Fibroblast of skin of left quadriceps (primary cell): ENCODE measurements at regions not wholly inside any gene's neighbourhood (a gene's known extent, or its start where the extent isn't known, plus 50 kb on each side); places are given as distances from the start of the nearest gene placed in this dataset.
"Not testable (repeated sequence)": the region's sequence is repeated elsewhere in the genome, so short reads cannot be mapped to it uniquely, and the experiment has no call there.

Source experiments
- DNase-seq, 2 experiments: peaks; one replicate each; pipeline ENCODE4 v3.0.0-alpha.2; 2013; ENCODE audit warnings: low read depth in 2 of 2

- peak in 1 of 2 experiments; percentile 47 for DNase-seq
Measured at GRCh38 chr3:101950510-101950909, 101.2 kb downstream of the NFKBIZ start.

GRCh38 chr3:101950985-101951733, 101.8 kb downstream of the NFKBIZ start:
- DNase-seq: no peak

- DNase-seq: no peak
Measured at GRCh38 chr3:101954361-101954760, 105.0 kb downstream of the NFKBIZ start.

- DNase-seq: no peak
Measured at GRCh38 chr3:101954936-101955335, 105.6 kb downstream of the NFKBIZ start.

GRCh38 chr3:101962055-101962454, 112.7 kb downstream of the NFKBIZ start:
- no peak for DNase-seq

- peak in 1 of 2 experiments; percentile 22 for DNase-seq
Measured at GRCh38 chr3:101963902-101964362, 114.6 kb downstream of the NFKBIZ start.

GRCh38 chr3:101964861-101965260, 115.5 kb downstream of the NFKBIZ start:
- DNase-seq: no peak

- no peak for DNase-seq
Measured at GRCh38 chr3:101966226-101966625, 116.9 kb downstream of the NFKBIZ start.

GRCh38 chr3:101970212-101970611, 120.9 kb downstream of the NFKBIZ start:
- DNase-seq: no peak

GRCh38 chr3:101970905-101971304, 121.6 kb downstream of the NFKBIZ start:
- DNase-seq: no peak

- DNase-seq: no peak
Measured at GRCh38 chr3:101972430-101973162, 123.3 kb downstream of the NFKBIZ start.

GRCh38 chr3:101973163-101973505, 123.8 kb downstream of the NFKBIZ start:
- no peak for DNase-seq

GRCh38 chr3:101975415-101975814, 126.1 kb downstream of the NFKBIZ start:
- DNase-seq: not testable (repeated sequence)

- DNase-seq: no peak
Measured at GRCh38 chr3:101976473-101976872, 127.2 kb downstream of the NFKBIZ start.

- no peak for DNase-seq
Measured at GRCh38 chr3:101978348-101978747, 129.0 kb downstream of the NFKBIZ start.

- no peak for DNase-seq
Measured at GRCh38 chr3:101979033-101979432, 129.7 kb downstream of the NFKBIZ start.

GRCh38 chr3:101984356-101984755, 135.0 kb downstream of the NFKBIZ start:
- DNase-seq: no peak

- DNase-seq: no peak
Measured at GRCh38 chr3:101988596-101988995, 139.3 kb downstream of the NFKBIZ start.

- DNase-seq: no peak
Measured at GRCh38 chr3:101989578-101990200, 140.4 kb downstream of the NFKBIZ start.

GRCh38 chr3:101992863-101993262, 143.5 kb downstream of the NFKBIZ start:
- no peak for DNase-seq

- DNase-seq: no peak
Measured at GRCh38 chr3:101994386-101994785, 145.1 kb downstream of the NFKBIZ start.

GRCh38 chr3:101995371-101996046, 146.2 kb downstream of the NFKBIZ start:
- DNase-seq: peak in 1 of 2 experiments; percentile 11
